Mesendoderm (in vitro differentiated cells): ENCODE measurements at regions not wholly inside any gene's neighbourhood (a gene's known extent, or its start where the extent isn't known, plus 50 kb on each side); places are given as distances from the start of the nearest gene placed in this dataset.

Experiments used
- DNase-seq: peaks from one replicate; pipeline ENCODE4 v3.0.0; 2013
- H2AK5ac ChIP-seq: 2 replicates; pipeline ENCODE4 v1.6.1; 2013; ENCODE audit warnings: low read length, inconsistent platforms
- H2BK120ac ChIP-seq: 2 replicates; pipeline ENCODE4 v1.6.1; 2013; ENCODE audit warnings: low read depth, mild to moderate bottlenecking, low read length, moderate library complexity, mixed read lengths
- H2BK15ac ChIP-seq: replicated peaks from 2 replicates; pipeline ENCODE4 v1.6.1; 2013; ENCODE audit warnings: low read depth, mild to moderate bottlenecking, moderate library complexity
- H2BK5ac ChIP-seq: 2 replicates; pipeline ENCODE4 v1.6.1; 2013; ENCODE audit warnings: low read length, inconsistent platforms
- H3K18ac ChIP-seq: 2 replicates; pipeline ENCODE4 v1.6.1; 2013; ENCODE audit warnings: mild to moderate bottlenecking, low read length, mixed read lengths
- H3K23ac ChIP-seq: one replicate; pipeline ENCODE4 v1.6.1; 2013; ENCODE audit warnings: low read length
- H3K27ac ChIP-seq: 2 replicates; pipeline ENCODE4 v1.5.1; 2013; ENCODE audit warnings: low read depth, mild to moderate bottlenecking, inconsistent platforms, low read length, moderate library complexity
- H3K27me3 ChIP-seq: 2 replicates; pipeline ENCODE4 v1.6.1; 2013; ENCODE audit warnings: low read length, control low read depth, mild to moderate bottlenecking, inconsistent platforms; ENCODE audit not compliant: insufficient read depth, poor library complexity
- H3K36me3 ChIP-seq: 2 replicates; pipeline ENCODE4 v1.6.1; 2013; ENCODE audit warnings: low read length, inconsistent platforms; ENCODE audit not compliant: control insufficient read depth, insufficient read depth
- H3K4ac ChIP-seq: one replicate; pipeline ENCODE4 v1.6.1; 2013; ENCODE audit warnings: low read depth, mild to moderate bottlenecking, low read length, moderate library complexity
- H3K4me1 ChIP-seq: 2 replicates; pipeline ENCODE4 v1.6.1; 2013; ENCODE audit warnings: low read depth, low read length, inconsistent platforms; ENCODE audit not compliant: control insufficient read depth
- H3K4me2 ChIP-seq: 2 replicates; pipeline ENCODE4 v1.6.1; 2013; ENCODE audit warnings: low read length
- H3K4me3 ChIP-seq: 2 replicates; pipeline ENCODE4 v1.5.1; 2013; ENCODE audit warnings: mild to moderate bottlenecking, low read length
- H3K56ac ChIP-seq: one replicate; pipeline ENCODE4 v1.6.1; 2013; ENCODE audit warnings: low read length
- H3K79me1 ChIP-seq: 2 replicates; pipeline ENCODE4 v1.6.1; 2013; ENCODE audit warnings: low read length, inconsistent platforms
- H3K79me2 ChIP-seq: 2 replicates; pipeline ENCODE4 v1.6.1; 2013; ENCODE audit warnings: mild to moderate bottlenecking, low read length; ENCODE audit not compliant: control insufficient read depth, insufficient read depth
- H3K9ac ChIP-seq: 2 replicates; pipeline ENCODE4 v1.6.1; 2013; ENCODE audit warnings: low read length, inconsistent platforms
- H4K5ac ChIP-seq: one replicate; pipeline ENCODE4 v1.6.1; 2013; ENCODE audit warnings: low read length
- H4K8ac ChIP-seq: one replicate; pipeline ENCODE4 v1.6.1; 2013; ENCODE audit warnings: low read depth, mild to moderate bottlenecking, control low read depth, low read length, moderate library complexity
- WGBS: extraction: QIAGEN DNeasy Blood & Tissue Kit; methylation state at CpG from one replicate; pipeline ENCODE4 v1.1.7; 2013; ENCODE audit warnings: low lambda C conversion rate, missing lambda C conversion rate; ENCODE audit not compliant: insufficient coverage; ENCODE audit errors: extremely low coverage; 5-methylcytosine and 5-hydroxymethylcytosine counted together

GRCh38 chr19:16021796-16022195 is 54.5 kb upstream of the TPM4 start:
- Histone ChIP-seq H3K4ac (no peak overlapping the region), H2BK5ac (no peak overlapping the region), H3K4me3 (no peak overlapping the region), H3K36me3 (no peaks in the 10 kb centered on the region), H3K18ac (no peak overlapping the region), H3K79me1 (no peaks in the 10 kb centered on the region), H4K5ac (no peak overlapping the region), H2BK15ac (no peak overlapping the region), H3K4me1 (no peaks in the 10 kb centered on the region), H2BK120ac (no peak overlapping the region), H3K4me2 (no peak overlapping the region), H3K79me2 (no peaks in the 10 kb centered on the region), H3K27me3 (no peaks in the 10 kb centered on the region), H2AK5ac (no peak overlapping the region), H3K9ac (no peak overlapping the region), H3K56ac (no peak overlapping the region), H4K8ac (no peak overlapping the region), H3K27ac (no peak overlapping the region), H3K23ac (no peak overlapping the region)
- no peak for DNase-seq
- WGBS: no CpG with 5 or more reads among the region's 8 CpGs

- Histone ChIP-seq H3K23ac (no peak overlapping the region), H2BK15ac (no peak overlapping the region), H2BK5ac (no peak overlapping the region), H2BK120ac (no peak overlapping the region), H3K4ac (no peak overlapping the region), H2AK5ac (no peak overlapping the region), H3K9ac (no peak overlapping the region), H3K4me3 (no peak overlapping the region), H3K4me1 (no peaks in the 10 kb centered on the region), H3K27me3 (no peaks in the 10 kb centered on the region), H3K56ac (no peak overlapping the region), H4K5ac (no peak overlapping the region), H3K18ac (no peak overlapping the region), H3K27ac (no peak overlapping the region), H3K4me2 (no peak overlapping the region), H3K79me2 (no peaks in the 10 kb centered on the region), H3K36me3 (no peaks in the 10 kb centered on the region), H4K8ac (no peak overlapping the region), H3K79me1 (no peaks in the 10 kb centered on the region)
- WGBS: no CpG with 5 or more reads among the region's 8 CpGs
- no peak for DNase-seq
Observed at GRCh38 chr19:16022251-16022650, 54.0 kb upstream of the TPM4 start.

- no peak for DNase-seq
- Histone ChIP-seq H3K27me3 (no peaks in the 10 kb centered on the region), H3K4me3 (no peak overlapping the region), H4K5ac (no peak overlapping the region), H2AK5ac (no peak overlapping the region), H3K4ac (no peak overlapping the region), H3K18ac (no peak overlapping the region), H3K36me3 (no peaks in the 10 kb centered on the region), H3K56ac (no peak overlapping the region), H3K27ac (no peak overlapping the region), H3K23ac (no peak overlapping the region), H2BK120ac (no peak overlapping the region), H3K4me2 (no peak overlapping the region), H2BK15ac (no peak overlapping the region), H3K79me2 (no peaks in the 10 kb centered on the region), H3K9ac (no peak overlapping the region), H2BK5ac (no peak overlapping the region), H3K4me1 (no peaks in the 10 kb centered on the region), H3K79me1 (no peaks in the 10 kb centered on the region), H4K8ac (no peak overlapping the region)
- no CpG with 5 or more reads among the region's 4 CpGs for WGBS
Observed at GRCh38 chr19:16022681-16023080, 53.6 kb upstream of the TPM4 start.

- H3K18ac ChIP-seq: no peak overlapping the region
- no peak overlapping the region for H3K4ac ChIP-seq
- no peak overlapping the region for H4K8ac ChIP-seq
- H3K9ac ChIP-seq: no peak overlapping the region
- H3K4me1 ChIP-seq: no peaks in the 10 kb centered on the region
- H3K36me3 ChIP-seq: no peaks in the 10 kb centered on the region
- no peak overlapping the region for H3K56ac ChIP-seq
- no peak overlapping the region for H2BK15ac ChIP-seq
- no peak overlapping the region for H3K23ac ChIP-seq
- DNase-seq: no peak
- H3K79me2 ChIP-seq: no peaks in the 10 kb centered on the region
- H3K4me3 ChIP-seq: no peak overlapping the region
- no peak overlapping the region for H3K27ac ChIP-seq
- no CpG with 5 or more reads among the region's 14 CpGs for WGBS
- H3K27me3 ChIP-seq: no peaks in the 10 kb centered on the region
- no peak overlapping the region for H4K5ac ChIP-seq
- H3K79me1 ChIP-seq: no peaks in the 10 kb centered on the region
- no peak overlapping the region for H3K4me2 ChIP-seq
- no peak overlapping the region for H2BK5ac ChIP-seq
- H2AK5ac ChIP-seq: no peak overlapping the region
- H2BK120ac ChIP-seq: no peak overlapping the region
Observed at GRCh38 chr19:16023146-16023915, 53.0 kb upstream of the TPM4 start.

- no peak overlapping the region for H3K4ac ChIP-seq
- H3K79me2 ChIP-seq: no peaks in the 10 kb centered on the region
- no peak overlapping the region for H2BK5ac ChIP-seq
- no peak overlapping the region for H3K9ac ChIP-seq
- H3K56ac ChIP-seq: no peak overlapping the region
- no peak overlapping the region for H4K8ac ChIP-seq
- no peaks in the 10 kb centered on the region for H3K27me3 ChIP-seq
- H3K23ac ChIP-seq: no peak overlapping the region
- no peak overlapping the region for H3K4me3 ChIP-seq
- DNase-seq: no peak
- no CpG with 5 or more reads among the region's 18 CpGs for WGBS
- no peak overlapping the region for H2AK5ac ChIP-seq
- H4K5ac ChIP-seq: no peak overlapping the region
- H3K27ac ChIP-seq: no peak overlapping the region
- no peak overlapping the region for H3K4me2 ChIP-seq
- H2BK15ac ChIP-seq: no peak overlapping the region
- H2BK120ac ChIP-seq: no peak overlapping the region
- H3K36me3 ChIP-seq: no peaks in the 10 kb centered on the region
- H3K4me1 ChIP-seq: no peaks in the 10 kb centered on the region
- no peak overlapping the region for H3K18ac ChIP-seq
- no peaks in the 10 kb centered on the region for H3K79me1 ChIP-seq
Observed at GRCh38 chr19:16024266-16025107, 51.8 kb upstream of the TPM4 start.
